ENCODE measurements at regions not wholly inside any gene's neighbourhood (a gene's known extent, or its start where the extent isn't known, plus 50 kb on each side); places are given as distances from the start of the nearest gene placed in this dataset.

DNA sequence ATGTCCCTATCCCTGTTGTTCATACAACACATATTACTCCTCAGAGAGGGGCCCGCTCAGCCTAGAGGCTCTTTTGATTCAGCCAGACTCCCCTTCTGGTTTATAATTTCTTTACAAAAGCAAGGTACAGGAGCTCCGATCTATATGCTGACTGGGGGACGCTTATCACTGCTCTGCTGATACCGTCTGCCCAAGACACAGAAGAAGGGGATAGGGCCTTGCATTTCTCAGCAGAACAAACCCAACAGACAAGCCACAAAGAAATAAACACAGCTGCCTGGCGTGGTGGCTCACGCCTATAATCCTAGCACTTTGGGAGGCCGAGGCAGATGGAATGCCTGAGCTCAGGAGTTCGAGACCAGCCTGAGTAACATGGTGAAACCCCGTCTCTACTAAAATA lies 109.9 kb upstream of the AKIP1 start:
- TF ChIP-seq REST (IDR thresholded peaks at IDR 0.05; ENCODE audit: insufficient read depth in 1 of 2, low read depth in 2 of 2, low read length in 2 of 2) (no peak), TAF1 (IDR thresholded peaks at IDR 0.05; ENCODE audit: borderline replicate concordance, insufficient read depth, low read length) (no peak), SIN3A (IDR thresholded peaks at IDR 0.05; ENCODE audit: borderline replicate concordance, insufficient read depth, low read length) (no peak), POLR2AphosphoS5 (IDR thresholded peaks at IDR 0.05; ENCODE audit: low read depth, low read length) (no peak)
